HEK293 (cell line): ENCODE measurements at regions not wholly inside any gene's neighbourhood (a gene's known extent, or its start where the extent isn't known, plus 50 kb on each side); places are given as distances from the start of the nearest gene placed in this dataset.

ENCODE experiments used
- REST ChIP-seq: fragments of 450-650 bp; formaldehyde crosslinking; IDR thresholded peaks from 2 replicates; pipeline ENCODE4 v1.5.1; 2016; ENCODE audit warnings: missing biosample characterization, missing genetic modification characterization
- SETDB1 ChIP-seq: IDR thresholded peaks from one replicate; pipeline ENCODE4 v1.6.1; 2017; ENCODE audit warnings: mild to moderate bottlenecking, low read length, moderate library complexity, mixed read lengths; ENCODE audit not compliant: insufficient read length
- SP7 ChIP-seq: fragments of 450-650 bp; formaldehyde crosslinking; IDR thresholded peaks from 2 replicates; pipeline ENCODE4 v1.5.1; 2016; ENCODE audit warnings: missing biosample characterization, missing genetic modification characterization
- ZNF510 ChIP-seq: fragments of 450-650 bp; formaldehyde crosslinking; IDR thresholded peaks from 2 replicates; pipeline ENCODE4 v1.5.1; 2018; ENCODE audit warnings: mild to moderate bottlenecking, missing genetic modification characterization, missing biosample characterization; ENCODE audit not compliant: insufficient replicate concordance

DNA sequence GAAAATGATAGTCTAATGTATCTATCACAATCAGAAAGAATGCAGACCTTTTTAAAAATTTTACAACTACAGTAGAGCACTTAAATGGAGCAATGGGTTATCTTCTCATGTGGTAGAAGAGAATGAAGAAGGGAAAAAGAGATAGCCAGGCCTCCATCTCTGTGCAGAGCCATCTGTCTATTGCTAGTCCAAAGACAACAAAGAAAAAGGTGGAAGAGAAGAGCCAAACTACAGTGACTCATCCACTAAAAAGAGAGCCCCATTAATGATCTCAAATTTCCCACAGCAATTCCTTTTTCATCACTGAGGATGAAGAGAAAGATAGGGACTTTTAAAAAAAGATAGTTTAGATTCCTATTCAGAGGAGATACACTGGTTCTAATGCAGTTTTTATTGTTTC, 232.9 kb downstream of the ATXN7L3B start:
- TF ChIP-seq SETDB1 (no peak), ZNF510 (tag by site-specific recombination) (no peak), SP7 (tag by site-specific recombination) (no peak), REST (tag by site-specific recombination) (no peak)
